Tibial nerve (tissue), 4 donors: ENCODE measurements at regions not wholly inside any gene's neighbourhood (a gene's known extent, or its start where the extent isn't known, plus 50 kb on each side); places are given as distances from the start of the nearest gene placed in this dataset.

Experiments used
- DNase-seq, 2 donors: peaks; one replicate each; pipeline ENCODE4 v3.0.0-alpha.2; 2019; ENCODE audit warnings: low spot score in 2 of 2
- H3K27ac ChIP-seq, 4 donors: fragments of 200-600 bp; sonication (generic) in 3 of 4; one replicate each; pipeline ENCODE4 v1.5.1; 2017 to 2019; ENCODE audit warnings: mild to moderate bottlenecking in 1 of 4
- H3K27me3 ChIP-seq, 2 donors: fragments of 200-600 bp; sonication (generic) in 1 of 2; one replicate each; pipeline versions ENCODE4 v1.5.1 to v1.6.0; 2017 to 2019
- H3K36me3 ChIP-seq, 3 donors: fragments of 200-600 bp; sonication (generic); one replicate each; pipeline ENCODE4 v1.5.1; 2018 to 2019
- H3K4me1 ChIP-seq, 4 donors: fragments of 200-600 bp; sonication (generic) in 3 of 4; one replicate each; pipeline ENCODE4 v1.5.1; 2017 to 2019
- H3K4me3 ChIP-seq, 4 donors: fragments of 200-600 bp; sonication (generic) in 3 of 4; one replicate each; pipeline ENCODE4 v1.5.1; 2017 to 2019; ENCODE audit warnings: mild to moderate bottlenecking in 1 of 4, moderate library complexity in 1 of 4
- H3K9me3 ChIP-seq, 4 donors: fragments of 200-600 bp; sonication (generic) in 3 of 4; one replicate each; pipeline ENCODE4 v1.5.1; 2017 to 2019
- EP300 ChIP-seq, 2 donors: sonication (generic); formaldehyde crosslinking; IDR thresholded peaks; one replicate each; pipeline ENCODE4 v1.6.1; 2017; ENCODE audit warnings: antibody characterized with exemption in 2 of 2, mild to moderate bottlenecking in 1 of 2
- POLR2A ChIP-seq, 2 donors: fragments of 450-650 bp; IDR thresholded peaks; one replicate each; pipeline ENCODE4 v1.6.1; 2017; ENCODE audit warnings: antibody characterized with exemption in 2 of 2, mild to moderate bottlenecking in 2 of 2, moderate library complexity in 2 of 2
- whole genome bisulfite sequencing, 2 donors: methylation state at CpG; one replicate each; pipeline ENCODE4 v1.1.5; 2018; 5-methylcytosine and 5-hydroxymethylcytosine counted together
- TF ChIP-seq, protein P1 (sequence below), 5 experiments: fragments of 200-600 bp in 3 of 5; fragments of 450-650 bp in 2 of 5; sonication (generic) in 3 of 5; IDR thresholded peaks; one replicate each; pipeline ENCODE4 v1.5.1; 2016 to 2019; ENCODE audit warnings: antibody characterized with exemption in 5 of 5, mild to moderate bottlenecking in 3 of 5, moderate library complexity in 2 of 5

DNA sequence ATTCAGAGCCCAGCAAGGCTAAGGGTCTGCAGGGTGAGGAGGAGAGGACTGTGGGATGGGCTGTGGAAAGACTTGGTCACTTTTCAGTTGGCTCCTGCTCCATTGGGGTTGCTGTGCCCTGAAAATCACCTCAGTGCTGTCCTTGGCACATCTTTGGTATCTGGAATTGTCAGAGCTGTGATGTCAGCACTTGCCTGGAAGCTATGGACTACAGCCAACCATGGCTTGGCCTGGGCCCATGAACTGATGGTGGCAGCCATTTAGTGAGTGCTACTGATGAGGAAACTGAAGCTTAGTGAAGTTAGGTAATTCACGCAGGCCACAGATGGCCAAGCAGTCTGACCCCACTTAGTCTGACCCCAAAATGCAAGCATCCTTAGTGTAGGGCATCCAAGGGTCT lies 121.8 kb upstream of the SERPINE2 start:
- TF ChIP-seq, protein P1, sequence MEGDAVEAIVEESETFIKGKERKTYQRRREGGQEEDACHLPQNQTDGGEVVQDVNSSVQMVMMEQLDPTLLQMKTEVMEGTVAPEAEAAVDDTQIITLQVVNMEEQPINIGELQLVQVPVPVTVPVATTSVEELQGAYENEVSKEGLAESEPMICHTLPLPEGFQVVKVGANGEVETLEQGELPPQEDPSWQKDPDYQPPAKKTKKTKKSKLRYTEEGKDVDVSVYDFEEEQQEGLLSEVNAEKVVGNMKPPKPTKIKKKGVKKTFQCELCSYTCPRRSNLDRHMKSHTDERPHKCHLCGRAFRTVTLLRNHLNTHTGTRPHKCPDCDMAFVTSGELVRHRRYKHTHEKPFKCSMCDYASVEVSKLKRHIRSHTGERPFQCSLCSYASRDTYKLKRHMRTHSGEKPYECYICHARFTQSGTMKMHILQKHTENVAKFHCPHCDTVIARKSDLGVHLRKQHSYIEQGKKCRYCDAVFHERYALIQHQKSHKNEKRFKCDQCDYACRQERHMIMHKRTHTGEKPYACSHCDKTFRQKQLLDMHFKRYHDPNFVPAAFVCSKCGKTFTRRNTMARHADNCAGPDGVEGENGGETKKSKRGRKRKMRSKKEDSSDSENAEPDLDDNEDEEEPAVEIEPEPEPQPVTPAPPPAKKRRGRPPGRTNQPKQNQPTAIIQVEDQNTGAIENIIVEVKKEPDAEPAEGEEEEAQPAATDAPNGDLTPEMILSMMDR (IDR thresholded peaks at IDR 0.05) = no peak
- TF ChIP-seq POLR2A (IDR thresholded peaks at IDR 0.05) (no peak), EP300 (IDR thresholded peaks at IDR 0.05) (no peak)
- 80 to 88% methylated on average over 1 of the region's 1 CpG for WGBS, 2 donors
- Histone ChIP-seq H3K27me3 (no peaks in the 10 kb centered on the region), H3K4me3 (no peak overlapping the region), H3K27ac (no peak overlapping the region), H3K9me3 (no peaks in the 10 kb centered on the region), H3K4me1 (no peaks in the 10 kb centered on the region), H3K36me3 (no peaks in the 10 kb centered on the region)
- DNase-seq = no peak

DNA sequence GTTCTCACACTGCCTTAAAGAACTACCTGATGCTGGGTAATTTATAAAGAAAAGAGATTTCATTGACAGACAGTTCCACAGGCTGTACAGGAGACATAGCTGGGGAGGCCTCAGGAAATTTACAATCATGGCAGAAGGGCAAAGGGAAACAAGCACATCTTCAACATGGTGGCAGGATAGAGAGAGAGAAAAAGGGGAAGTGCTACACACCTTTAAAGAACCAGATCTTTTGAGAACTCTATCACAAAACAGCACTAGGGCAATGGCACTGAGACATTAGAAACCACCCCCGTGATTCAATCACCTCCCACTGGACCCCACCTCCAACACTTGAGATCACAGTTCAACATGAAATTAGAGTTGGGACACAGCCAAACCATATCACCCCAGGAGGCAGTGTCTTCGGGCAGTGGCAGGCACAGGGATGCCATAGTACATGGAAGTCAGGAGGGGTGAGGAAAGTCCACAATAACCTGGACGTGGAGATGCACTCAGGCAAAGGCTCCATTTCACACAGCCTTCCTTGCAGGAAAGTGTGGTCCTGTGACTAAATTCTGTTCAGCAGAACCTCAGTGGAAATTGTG lies 120.4 kb upstream of the SERPINE2 start:
- Histone ChIP-seq H3K4me3 (no peak overlapping the region), H3K27me3 (no peaks in the 10 kb centered on the region), H3K27ac (no peak overlapping the region), H3K36me3 (no peaks in the 10 kb centered on the region), H3K9me3 (no peaks in the 10 kb centered on the region), H3K4me1 (no peaks in the 10 kb centered on the region)
- DNase-seq = no peak
- no peak for TF ChIP-seq EP300 (IDR thresholded peaks at IDR 0.05)
- TF ChIP-seq, protein P1 (IDR thresholded peaks at IDR 0.05) = no peak
- TF ChIP-seq POLR2A (IDR thresholded peaks at IDR 0.05) = no peak
- WGBS, 2 donors = 93 to 96% methylated on average over 3 of the region's 3 CpGs

DNA sequence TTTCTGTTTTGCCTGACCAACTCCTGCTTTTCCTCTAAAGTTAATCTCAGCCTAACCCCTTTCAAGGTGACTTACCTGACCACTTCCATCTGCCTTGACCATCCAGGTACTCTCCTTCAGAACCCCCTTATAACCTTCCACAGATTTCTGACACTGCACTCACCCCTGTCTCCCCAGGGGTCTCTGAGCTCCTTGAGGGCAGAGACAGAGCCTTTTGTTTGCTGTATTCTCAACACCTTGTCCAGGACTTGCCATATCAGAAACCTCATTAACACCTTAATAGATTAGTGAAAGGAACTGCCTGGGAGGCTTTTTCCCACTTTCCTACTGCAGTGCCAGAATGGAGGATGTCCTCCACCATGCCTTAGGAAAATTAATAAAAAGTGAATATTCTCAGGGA lies 119.7 kb upstream of the SERPINE2 start:
- TF ChIP-seq EP300 (IDR thresholded peaks at IDR 0.05) (no peak), POLR2A (IDR thresholded peaks at IDR 0.05) (no peak)
- TF ChIP-seq, protein P1 (IDR thresholded peaks at IDR 0.05) = no peak
- H3K27me3 ChIP-seq = no peaks in the 10 kb centered on the region
- no peak overlapping the region for H3K27ac ChIP-seq
- H3K36me3 ChIP-seq = no peaks in the 10 kb centered on the region
- H3K4me1 ChIP-seq = no peaks in the 10 kb centered on the region
- DNase-seq = no peak
- no peak overlapping the region for H3K4me3 ChIP-seq
- H3K9me3 ChIP-seq = no peaks in the 10 kb centered on the region

- Histone ChIP-seq H3K4me1 (no peaks in the 10 kb centered on the region), H3K4me3 (no peak overlapping the region), H3K27ac (no peak overlapping the region), H3K27me3 (no peaks in the 10 kb centered on the region), H3K36me3 (no peaks in the 10 kb centered on the region), H3K9me3 (no peaks in the 10 kb centered on the region)
- no peak for DNase-seq
- TF ChIP-seq, protein P1 (IDR thresholded peaks at IDR 0.05) = no peak
- no peak for TF ChIP-seq POLR2A (IDR thresholded peaks at IDR 0.05)
- TF ChIP-seq EP300 (IDR thresholded peaks at IDR 0.05) = no peak
- WGBS, 2 donors = 91 to 95% methylated on average over 4 of the region's 4 CpGs
Measured at GRCh38 chr2:224158061-224158460, 119.0 kb upstream of the SERPINE2 start.

DNA sequence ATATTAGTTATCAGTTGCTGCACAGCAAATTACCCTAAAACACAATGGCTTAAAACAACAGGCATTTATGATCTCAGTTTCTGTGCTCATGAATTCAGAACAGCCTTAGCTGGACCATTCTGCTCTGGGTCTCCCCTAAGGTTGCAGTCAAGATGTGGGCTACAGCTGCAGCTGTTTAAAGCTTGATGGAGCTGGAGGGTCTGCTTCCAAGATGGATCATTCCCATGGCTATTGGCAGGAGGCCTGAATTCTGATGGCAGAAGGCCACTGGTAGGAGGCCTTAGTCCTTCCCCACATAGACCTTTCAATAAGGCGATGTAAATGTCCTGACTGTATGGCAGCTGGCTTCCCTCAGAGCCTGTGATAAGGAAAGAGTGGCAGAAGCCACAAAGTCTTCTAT lies 118.6 kb upstream of the SERPINE2 start:
- H3K36me3 ChIP-seq = no peaks in the 10 kb centered on the region
- no peak for DNase-seq
- TF ChIP-seq, protein P1 (IDR thresholded peaks at IDR 0.05) = no peak
- no peak for TF ChIP-seq POLR2A (IDR thresholded peaks at IDR 0.05)
- TF ChIP-seq EP300 (IDR thresholded peaks at IDR 0.05) = no peak
- H3K4me3 ChIP-seq = no peak overlapping the region
- no peak overlapping the region for H3K27ac ChIP-seq
- WGBS, 2 donors = 80 to 100% methylated on average over 1 of the region's 1 CpG
- no peaks in the 10 kb centered on the region for H3K27me3 ChIP-seq
- H3K4me1 ChIP-seq = no peaks in the 10 kb centered on the region
- H3K9me3 ChIP-seq = no peaks in the 10 kb centered on the region
